C1 segment of cervical spinal cord (tissue), 14 donors: ENCODE measurements at regions not wholly inside any gene's neighbourhood (a gene's known extent, or its start where the extent isn't known, plus 50 kb on each side); places are given as distances from the start of the nearest gene placed in this dataset.
"Not testable (repeated sequence)": the region's sequence is repeated elsewhere in the genome, so short reads cannot be mapped to it uniquely, and the experiment has no call there.

Source experiments
- DNase-seq, 14 donors: peaks; one replicate each; lab custom pipeline; 2025; lab: John Stamatoyannopoulos, UW

GRCh38 chr5:96209829-96210228, 223.2 kb downstream of the PCSK1 start:
- no peak for DNase-seq

- DNase-seq = no peak
Measured at GRCh38 chr5:96207420-96207819, 225.6 kb downstream of the PCSK1 start.

DNA sequence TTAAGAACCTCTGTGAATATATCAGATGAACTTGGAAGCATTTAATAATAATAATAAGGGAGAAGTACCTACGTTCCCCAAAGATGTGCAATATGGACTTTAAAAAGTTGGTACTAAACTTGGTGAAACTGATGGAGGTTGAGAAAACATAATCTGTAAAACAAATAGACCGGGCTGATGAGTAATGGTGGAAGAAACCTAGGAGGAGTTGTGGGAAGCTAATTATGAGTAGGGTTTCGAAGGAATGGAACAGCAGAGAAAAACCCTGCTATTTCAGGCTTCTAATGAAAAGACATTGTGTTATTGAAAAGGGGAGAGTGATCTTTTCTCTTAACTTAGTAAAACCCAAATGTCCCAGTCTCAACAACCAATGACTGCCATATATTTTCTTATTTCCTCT, 229.3 kb downstream of the PCSK1 start:
- no peak for DNase-seq

DNA sequence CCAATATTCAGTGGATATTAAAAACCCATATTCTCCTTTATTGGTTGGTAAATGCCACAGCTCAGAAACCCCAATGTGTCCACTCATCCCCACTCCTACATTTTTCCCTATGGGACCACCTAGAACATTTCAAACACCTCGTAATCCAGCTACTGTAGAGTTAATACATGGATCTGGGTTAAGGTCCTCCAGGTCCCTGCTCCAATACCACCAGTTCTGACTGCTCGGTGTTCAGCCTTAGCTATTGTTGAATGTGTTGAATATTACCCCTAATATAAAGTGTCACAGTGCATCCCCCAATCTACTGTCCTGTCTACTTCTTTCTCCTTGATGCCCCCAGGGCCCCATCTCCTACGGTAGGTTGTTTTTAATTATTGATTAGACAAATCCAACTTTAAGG, 231.5 kb downstream of the PCSK1 start:
- DNase-seq = no peak

- DNase-seq = no peak
Measured at GRCh38 chr5:96200641-96201040, 232.4 kb downstream of the PCSK1 start.

- DNase-seq = no peak
Measured at GRCh38 chr5:96199713-96200183, 233.3 kb downstream of the PCSK1 start.

DNA sequence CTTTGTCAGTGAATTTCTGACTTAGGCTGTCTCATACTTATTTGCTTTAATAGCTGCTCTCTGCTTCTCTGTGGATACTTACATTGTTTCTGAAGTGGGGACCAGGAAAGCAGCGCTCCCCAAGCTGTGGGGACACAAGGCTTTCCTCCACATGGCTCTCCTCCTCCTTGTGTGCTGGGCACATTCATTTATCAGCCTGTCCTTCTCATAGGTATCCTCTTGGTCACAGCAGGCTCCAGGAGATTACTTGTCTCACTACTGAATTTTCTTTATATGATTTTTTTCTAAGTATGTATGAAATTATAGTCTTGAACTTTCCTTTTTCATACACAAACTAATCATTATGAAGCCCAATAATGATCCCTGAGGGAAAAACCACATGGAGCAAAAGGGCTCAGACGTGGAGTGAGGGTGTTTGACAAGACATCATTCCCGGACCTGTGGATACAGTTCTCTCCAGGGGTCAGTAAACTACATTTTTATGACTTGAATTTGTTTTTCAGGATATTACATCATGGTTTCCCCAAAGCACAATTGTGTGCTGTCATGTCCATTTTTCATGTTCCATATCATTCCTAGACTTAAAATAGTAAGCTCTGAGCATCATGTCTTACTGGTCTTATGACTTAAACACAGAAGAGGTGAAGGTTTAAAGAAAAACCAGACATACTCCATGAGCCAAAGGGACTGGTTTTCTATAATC, 234.5 kb downstream of the PCSK1 start:
- DNase-seq = no peak

DNA sequence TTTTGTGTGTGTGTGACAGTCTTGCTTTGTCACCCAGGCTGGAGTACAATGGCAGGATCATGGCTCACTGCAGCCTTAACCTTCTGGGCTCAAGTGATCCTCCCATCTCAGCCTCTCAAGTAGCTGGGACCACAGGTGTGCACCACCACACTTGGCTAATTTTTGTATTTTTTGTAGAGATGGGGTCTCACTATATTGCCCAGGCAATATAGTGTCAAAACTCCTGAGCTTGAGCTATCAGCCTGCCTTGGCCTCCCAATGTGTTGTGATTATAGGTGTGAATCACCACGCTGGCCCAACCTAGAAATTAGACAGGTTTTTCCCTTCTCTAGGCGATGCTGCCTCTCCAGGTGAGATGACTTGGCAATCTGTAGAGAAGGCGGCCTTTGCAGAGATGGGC, 235.3 kb downstream of the PCSK1 start:
- DNase-seq = not testable (repeated sequence)

- DNase-seq = no peak
Measured at GRCh38 chr5:96197347-96197746, 235.7 kb upstream of the ELL2 start.

DNA sequence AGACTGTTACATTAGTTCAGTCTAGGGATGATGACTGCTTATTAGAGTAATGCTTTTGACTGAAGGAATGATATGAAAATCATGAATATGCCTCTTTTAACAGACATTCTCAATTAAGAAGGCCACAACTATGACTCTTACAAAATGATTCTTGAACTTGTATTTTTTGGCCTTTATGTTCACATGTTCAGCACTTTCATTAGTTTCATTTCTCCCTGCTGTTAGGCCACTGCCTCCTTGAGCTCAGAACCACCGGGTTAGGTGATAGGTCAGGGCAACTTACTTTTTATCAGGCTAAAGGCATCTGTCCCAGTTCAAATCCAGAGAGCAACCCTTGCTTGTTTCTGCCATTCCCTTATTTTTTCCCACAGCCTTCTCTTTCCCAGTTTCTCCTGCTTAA, 235.2 kb upstream of the ELL2 start:
- no peak for DNase-seq

DNA sequence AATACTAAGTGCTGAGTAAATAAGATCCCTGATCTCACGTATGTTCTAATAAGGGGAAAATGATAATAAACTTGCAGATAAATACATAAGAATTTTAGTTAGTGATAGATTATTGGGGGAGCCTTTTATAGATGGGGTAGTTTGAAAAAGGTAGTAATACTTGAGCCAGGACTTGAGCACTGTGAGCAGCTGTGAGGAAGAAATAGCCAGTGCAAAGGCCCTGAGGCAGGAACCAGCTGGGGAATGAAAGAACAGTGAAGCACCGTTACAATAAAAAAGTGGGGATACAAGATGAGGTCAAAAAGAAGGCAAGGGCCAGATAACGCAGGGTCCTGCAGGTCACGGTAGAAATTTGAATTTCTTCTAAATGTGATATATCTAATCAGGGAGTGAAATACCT, 234.8 kb upstream of the ELL2 start:
- no peak for DNase-seq

DNA sequence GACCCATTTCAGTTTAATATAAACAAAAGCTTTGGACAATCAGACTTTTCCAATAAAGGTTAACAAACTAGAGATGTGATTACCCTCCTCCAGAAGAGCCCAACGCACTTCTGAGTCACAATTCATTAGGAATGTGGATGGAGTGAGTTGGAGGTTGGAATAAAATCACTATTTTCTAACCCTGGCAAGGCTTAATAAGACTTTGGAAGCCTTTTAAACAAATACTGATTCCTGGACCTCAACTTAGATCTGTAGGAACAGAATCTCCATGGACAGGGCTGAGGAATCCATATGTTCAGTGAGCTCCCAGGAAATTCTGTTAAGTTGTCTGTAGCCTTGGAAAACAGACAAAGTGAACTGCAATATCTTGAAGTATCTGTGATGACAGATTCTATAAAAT, 233.5 kb upstream of the ELL2 start:
- DNase-seq = no peak

DNA sequence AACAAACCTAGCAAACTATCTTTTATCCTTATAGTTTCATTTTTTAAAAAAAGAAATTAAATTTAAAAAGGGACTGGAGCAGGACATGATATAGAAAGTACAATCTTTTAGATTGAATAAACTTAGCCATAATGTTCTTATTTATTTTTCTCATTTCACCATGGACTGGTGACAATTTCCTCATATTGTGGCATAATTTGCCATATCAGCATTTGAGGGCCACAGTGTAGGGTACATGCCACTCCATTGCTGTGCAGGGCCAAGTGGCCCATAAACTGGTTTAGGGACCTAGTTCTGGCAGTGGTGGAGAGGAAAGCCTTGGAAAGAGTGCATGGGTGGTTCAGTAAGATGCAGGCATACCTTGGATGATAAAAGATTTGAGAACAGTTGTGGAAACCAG, 232.9 kb upstream of the ELL2 start:
- no peak for DNase-seq

GRCh38 chr5:96193946-96194345, 232.3 kb upstream of the ELL2 start:
- DNase-seq = no peak

GRCh38 chr5:96189987-96190386, 228.3 kb upstream of the ELL2 start:
- no peak for DNase-seq

- no peak for DNase-seq
Measured at GRCh38 chr5:96189028-96189826, 227.6 kb upstream of the ELL2 start.

DNA sequence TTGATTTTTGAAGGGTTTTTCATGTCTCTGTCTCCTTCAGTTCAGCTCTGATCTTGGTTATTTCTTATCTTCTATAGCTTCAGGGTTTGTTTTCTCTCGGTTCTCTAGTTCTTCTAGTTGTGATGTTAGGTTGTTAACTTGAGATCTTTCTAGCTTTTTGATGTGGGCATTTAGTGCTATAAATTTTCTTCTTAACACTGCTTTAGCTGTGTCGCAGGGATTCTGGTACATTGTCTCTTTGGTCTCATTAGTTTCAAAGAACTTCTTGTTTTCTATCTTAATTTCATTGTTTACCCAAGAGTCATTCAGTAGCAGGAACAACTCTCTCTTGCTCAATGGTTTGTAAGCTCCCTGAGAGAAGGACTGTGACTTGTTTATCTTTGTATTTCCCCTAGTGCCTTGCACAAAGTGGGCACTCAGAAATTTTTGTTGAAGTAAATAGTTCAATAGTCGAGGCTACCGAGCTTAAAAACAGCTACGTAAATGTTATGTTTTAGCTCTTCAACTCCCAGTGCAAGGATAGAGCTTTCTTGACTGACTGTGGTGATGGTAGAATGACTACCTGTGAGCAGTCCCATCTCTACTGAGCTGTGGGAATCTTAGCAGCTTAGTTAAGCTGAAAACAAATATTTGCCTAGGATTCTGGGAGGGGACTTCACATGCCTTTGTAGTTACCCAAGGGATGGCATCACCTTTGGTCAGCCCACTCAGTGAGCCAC, 225.8 kb upstream of the ELL2 start:
- no peak for DNase-seq

DNA sequence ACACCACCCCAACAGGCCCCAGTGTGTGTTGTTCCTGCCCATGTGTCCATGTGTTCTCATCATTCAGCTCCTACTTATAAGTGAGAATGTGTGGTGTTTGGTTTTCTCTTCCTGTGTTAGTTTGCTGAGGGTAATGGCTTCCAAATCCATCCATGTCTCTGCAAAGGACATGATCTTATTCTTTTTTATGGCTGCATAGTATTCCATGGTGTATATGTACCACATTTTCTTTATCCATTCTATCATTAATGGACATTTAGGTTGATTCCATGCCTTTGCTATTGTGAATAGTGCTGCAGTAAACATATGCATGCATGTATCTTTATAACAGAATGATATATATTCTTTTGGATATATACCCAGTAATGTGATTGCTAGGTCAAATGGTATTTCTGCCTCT, 222.9 kb upstream of the ELL2 start:
- DNase-seq = not testable (repeated sequence)

GRCh38 chr5:96180684-96181435, 219.2 kb upstream of the ELL2 start:
- no peak for DNase-seq

GRCh38 chr5:96177303-96177869, 215.7 kb upstream of the ELL2 start:
- DNase-seq = no peak

DNA sequence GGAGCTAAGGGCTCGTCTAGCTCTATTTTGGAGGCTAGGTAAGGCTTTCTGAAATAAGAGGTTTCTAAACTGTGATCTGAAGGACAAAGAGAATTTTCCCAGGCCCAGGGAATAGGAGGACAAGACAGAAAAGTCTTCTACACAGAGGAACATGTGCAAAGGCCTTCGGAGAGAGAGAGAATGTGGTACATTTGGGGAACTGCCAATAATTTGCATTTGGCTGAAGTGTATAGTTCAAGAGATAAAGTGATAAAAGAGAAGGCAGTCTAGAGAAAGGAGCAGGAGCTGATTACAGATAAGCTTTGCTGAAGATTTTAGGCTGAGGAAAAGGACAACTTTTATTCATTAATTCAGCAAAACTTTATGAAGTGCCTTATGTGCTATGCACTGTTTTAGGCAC, 214.4 kb upstream of the ELL2 start:
- no peak for DNase-seq
